T-helper 2 cell (primary cell): ENCODE measurements at regions not wholly inside any gene's neighbourhood (a gene's known extent, or its start where the extent isn't known, plus 50 kb on each side); places are given as distances from the start of the nearest gene placed in this dataset.

Source experiments
- DNase-seq, 5 experiments: peaks; one replicate each; pipeline versions ENCODE4 v3.0.0 to v3.0.0-alpha.2; 2012 to 2022

- no peak for DNase-seq
Measured at GRCh38 chr11:15745266-15745665, 611.1 kb downstream of the SOX6 start.

- DNase-seq: no peak
Measured at GRCh38 chr11:15747671-15748070, 608.7 kb downstream of the SOX6 start.

- no peak for DNase-seq
Measured at GRCh38 chr11:15748132-15748531, 608.2 kb downstream of the SOX6 start.

GRCh38 chr11:15748741-15749140, 607.6 kb downstream of the SOX6 start:
- no peak for DNase-seq

GRCh38 chr11:15750535-15751308, 605.6 kb downstream of the SOX6 start:
- DNase-seq: no peak

GRCh38 chr11:15754221-15754620, 602.1 kb downstream of the SOX6 start:
- no peak for DNase-seq

- DNase-seq: peak in 1 of 5 experiments; percentile 6
Measured at GRCh38 chr11:15757048-15757698, 599.2 kb downstream of the SOX6 start.

GRCh38 chr11:15758857-15759465, 597.4 kb downstream of the SOX6 start:
- DNase-seq: no peak

- DNase-seq: no peak
Measured at GRCh38 chr11:15761235-15761634, 595.1 kb downstream of the SOX6 start.

GRCh38 chr11:15764326-15764725, 592.0 kb downstream of the SOX6 start:
- no peak for DNase-seq

- DNase-seq: no peak
Measured at GRCh38 chr11:15764948-15765347, 591.4 kb downstream of the SOX6 start.

- no peak for DNase-seq
Measured at GRCh38 chr11:15765530-15765929, 590.8 kb downstream of the SOX6 start.

- DNase-seq: no peak
Measured at GRCh38 chr11:15768321-15768720, 588.0 kb downstream of the SOX6 start.

- DNase-seq: no peak
Measured at GRCh38 chr11:15769203-15769602, 587.1 kb downstream of the SOX6 start.

- peak in 1 of 5 experiments; percentile 23 for DNase-seq
Measured at GRCh38 chr11:15770798-15771414, 585.4 kb downstream of the SOX6 start.

- DNase-seq: no peak
Measured at GRCh38 chr11:15772547-15772946, 583.8 kb downstream of the SOX6 start.

- DNase-seq: no peak
Measured at GRCh38 chr11:15772981-15773380, 583.4 kb downstream of the SOX6 start.

GRCh38 chr11:15773476-15774387, 582.6 kb downstream of the SOX6 start:
- DNase-seq: no peak

GRCh38 chr11:15774388-15774939, 581.9 kb downstream of the SOX6 start:
- no peak for DNase-seq

- no peak for DNase-seq
Measured at GRCh38 chr11:15775015-15775541, 581.3 kb downstream of the SOX6 start.

- DNase-seq: no peak
Measured at GRCh38 chr11:15775797-15776196, 580.5 kb downstream of the SOX6 start.

GRCh38 chr11:15776366-15776765, 580.0 kb downstream of the SOX6 start:
- DNase-seq: no peak
